ENCODE measurements at regions not wholly inside any gene's neighbourhood (a gene's known extent, or its start where the extent isn't known, plus 50 kb on each side); places are given as distances from the start of the nearest gene placed in this dataset.

DNA sequence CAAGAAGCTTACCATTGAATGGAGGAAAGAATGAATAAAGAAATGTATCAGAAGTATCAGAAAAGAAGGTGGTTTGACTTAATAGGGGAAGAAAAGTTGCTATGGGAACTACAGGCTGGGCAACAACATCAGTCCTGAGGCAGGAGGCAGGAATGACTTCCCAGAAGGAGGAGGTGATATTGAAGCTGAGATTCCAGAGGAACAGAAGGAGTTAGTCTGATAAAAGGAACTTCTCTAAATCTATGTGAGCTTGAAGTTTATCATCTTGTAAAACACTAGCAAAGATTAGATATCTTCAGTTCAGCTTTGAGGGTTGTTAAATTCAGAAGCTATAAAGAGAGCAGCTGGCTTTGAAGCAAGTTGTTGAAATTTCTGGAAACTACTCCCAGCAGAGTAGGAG, 213.3 kb upstream of the THRB start:
- no peak for DNase-seq (ENCODE audit: low spot score in 2 of 2)
- no peaks in the 10 kb centered on the region for H3K27me3 ChIP-seq
- no peaks in the 10 kb centered on the region for H3K36me3 ChIP-seq
- H3K4me1 ChIP-seq: peaks cover 0 to 21% of the 10 kb centered on the region in 2 donors
- H3K9me3 ChIP-seq: no peaks in the 10 kb centered on the region
- TF ChIP-seq, protein P1, sequence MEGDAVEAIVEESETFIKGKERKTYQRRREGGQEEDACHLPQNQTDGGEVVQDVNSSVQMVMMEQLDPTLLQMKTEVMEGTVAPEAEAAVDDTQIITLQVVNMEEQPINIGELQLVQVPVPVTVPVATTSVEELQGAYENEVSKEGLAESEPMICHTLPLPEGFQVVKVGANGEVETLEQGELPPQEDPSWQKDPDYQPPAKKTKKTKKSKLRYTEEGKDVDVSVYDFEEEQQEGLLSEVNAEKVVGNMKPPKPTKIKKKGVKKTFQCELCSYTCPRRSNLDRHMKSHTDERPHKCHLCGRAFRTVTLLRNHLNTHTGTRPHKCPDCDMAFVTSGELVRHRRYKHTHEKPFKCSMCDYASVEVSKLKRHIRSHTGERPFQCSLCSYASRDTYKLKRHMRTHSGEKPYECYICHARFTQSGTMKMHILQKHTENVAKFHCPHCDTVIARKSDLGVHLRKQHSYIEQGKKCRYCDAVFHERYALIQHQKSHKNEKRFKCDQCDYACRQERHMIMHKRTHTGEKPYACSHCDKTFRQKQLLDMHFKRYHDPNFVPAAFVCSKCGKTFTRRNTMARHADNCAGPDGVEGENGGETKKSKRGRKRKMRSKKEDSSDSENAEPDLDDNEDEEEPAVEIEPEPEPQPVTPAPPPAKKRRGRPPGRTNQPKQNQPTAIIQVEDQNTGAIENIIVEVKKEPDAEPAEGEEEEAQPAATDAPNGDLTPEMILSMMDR (IDR thresholded peaks at IDR 0.05): no peak
- intact Hi-C loops (cut with DNase I): no loop called here
- no peak overlapping the region for H3K4me3 ChIP-seq
- no peak overlapping the region for H3K27ac ChIP-seq

DNA sequence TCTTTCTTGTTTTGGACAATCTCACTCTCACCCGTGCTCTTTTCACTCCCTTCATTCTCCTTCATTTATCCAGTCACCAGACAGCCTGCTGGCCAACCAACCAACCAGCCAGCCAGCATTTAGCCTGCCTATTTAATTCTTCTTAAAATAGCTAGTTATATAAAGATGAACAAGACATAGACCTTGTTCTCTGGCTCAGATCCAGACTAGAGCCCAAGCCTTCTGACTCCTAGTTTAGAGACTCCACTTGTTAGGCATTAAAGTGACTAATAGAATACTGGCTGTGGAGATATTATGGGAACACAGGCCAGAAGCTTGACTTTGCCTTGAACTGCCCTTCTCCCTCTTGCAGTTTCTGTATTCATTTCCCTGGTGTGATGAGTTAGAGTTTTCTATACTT, 215.3 kb upstream of the THRB start:
- TF ChIP-seq, protein P1 (IDR thresholded peaks at IDR 0.05): no peak
- Histone ChIP-seq H3K4me3 (no peak overlapping the region), H3K36me3 (no peaks in the 10 kb centered on the region), H3K27ac (peak overlapping the region in 1 of 2 donors; percentile 11), H3K27me3 (no peaks in the 10 kb centered on the region), H3K9me3 (no peaks in the 10 kb centered on the region), H3K4me1 (peaks cover 5 to 27% of the 10 kb centered on the region in 2 donors)
- DNase-seq (ENCODE audit: low spot score in 2 of 2): no peak
- intact Hi-C loops (cut with DNase I): no loop called here

DNA sequence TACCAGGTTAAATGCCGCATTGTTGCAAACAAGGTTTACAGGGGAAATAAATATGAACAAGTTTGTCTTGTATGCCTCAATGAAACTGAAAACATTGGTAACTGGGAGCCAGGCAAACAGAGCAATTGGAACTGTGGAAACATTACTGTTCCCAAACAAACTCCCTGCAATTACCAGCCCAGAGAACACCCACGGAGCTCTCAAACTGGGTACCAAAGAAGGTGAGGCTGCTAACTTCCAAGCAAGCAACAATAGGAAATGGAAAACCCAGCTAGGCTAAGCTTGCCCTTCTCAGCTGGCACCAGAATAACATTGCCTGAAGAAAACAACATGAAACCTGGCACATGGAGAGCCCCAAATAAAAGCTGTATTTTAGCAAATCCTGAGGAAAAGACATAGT, 218.9 kb upstream of the THRB start:
- H3K4me3 ChIP-seq: peak overlapping the region; percentile 13 to 22
- H3K27ac ChIP-seq: peak overlapping the region; percentile 70 to 80
- H3K4me1 ChIP-seq: peaks cover 5 to 24% of the 10 kb centered on the region in 2 donors
- no peaks in the 10 kb centered on the region for H3K27me3 ChIP-seq
- no peak for DNase-seq (ENCODE audit: low spot score in 2 of 2)
- intact Hi-C loops (cut with DNase I): no loop called here
- no peaks in the 10 kb centered on the region for H3K36me3 ChIP-seq
- TF ChIP-seq, protein P1 (IDR thresholded peaks at IDR 0.05): no peak
- H3K9me3 ChIP-seq: no peaks in the 10 kb centered on the region

DNA sequence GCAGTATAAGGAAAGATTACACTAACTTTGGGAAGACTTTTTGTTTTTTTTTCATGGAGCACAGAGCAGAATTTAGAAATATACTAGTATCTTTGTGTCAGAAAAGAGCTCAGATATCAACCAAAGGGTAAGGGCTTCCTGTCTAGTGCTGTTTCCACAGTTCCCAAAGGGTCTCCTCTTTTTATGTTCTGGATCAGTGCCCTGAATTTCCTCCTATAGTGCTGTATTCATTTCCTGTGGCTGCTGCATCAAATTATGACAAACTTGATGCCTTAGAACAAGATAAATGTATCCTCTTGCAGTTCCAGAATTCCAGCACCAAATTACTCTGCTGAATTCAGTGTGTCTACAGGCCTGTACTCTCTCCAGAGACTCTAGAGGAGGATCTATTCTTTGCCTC, 219.8 kb upstream of the THRB start:
- intact Hi-C loops (cut with DNase I): no loop called here
- Histone ChIP-seq H3K27me3 (no peaks in the 10 kb centered on the region), H3K4me1 (peaks cover 5 to 24% of the 10 kb centered on the region in 2 donors), H3K4me3 (peak overlapping the region in 1 of 2 donors; percentile 2), H3K9me3 (no peaks in the 10 kb centered on the region), H3K27ac (peak overlapping the region; percentile 70 to 80), H3K36me3 (no peaks in the 10 kb centered on the region)
- TF ChIP-seq, protein P1 (IDR thresholded peaks at IDR 0.05): no peak
- no peak for DNase-seq (ENCODE audit: low spot score in 2 of 2)

DNA sequence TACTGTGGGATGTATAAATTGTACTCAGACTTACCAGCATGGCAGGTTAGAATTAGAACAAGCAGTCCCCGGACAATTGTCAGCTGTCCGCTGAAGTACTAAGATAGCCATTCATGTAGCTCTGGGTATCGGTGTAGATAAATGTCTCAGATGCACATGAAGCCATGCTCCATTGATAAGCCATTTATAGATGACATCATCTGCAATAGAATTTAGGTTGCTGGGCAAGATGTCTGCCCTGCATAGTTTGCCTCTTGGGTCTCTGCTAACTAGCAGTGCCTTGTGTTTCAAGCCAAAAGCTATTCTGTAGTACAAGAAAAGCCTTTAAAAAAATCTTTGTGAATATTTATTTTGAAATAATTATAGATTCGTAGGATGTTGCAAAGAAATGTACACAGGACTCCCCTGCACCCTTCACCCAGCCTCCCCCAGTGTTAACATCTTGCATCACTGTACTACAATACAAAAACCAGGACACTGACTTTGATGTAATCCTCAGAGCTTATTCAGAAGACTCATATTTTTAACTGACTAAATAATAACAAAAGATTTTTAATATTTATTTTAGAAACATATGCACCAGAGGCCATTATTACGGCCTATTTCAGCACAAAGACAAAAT, 220.6 kb upstream of the THRB start:
- intact Hi-C loops (cut with DNase I): no loop called here
- TF ChIP-seq, protein P1 (IDR thresholded peaks at IDR 0.05): no peak
- Histone ChIP-seq H3K4me1 (peaks cover 5 to 21% of the 10 kb centered on the region in 2 donors), H3K9me3 (no peaks in the 10 kb centered on the region), H3K27me3 (no peaks in the 10 kb centered on the region), H3K4me3 (no peak overlapping the region), H3K27ac (peak overlapping the region; percentile 70 to 80), H3K36me3 (no peaks in the 10 kb centered on the region)
- no peak for DNase-seq (ENCODE audit: low spot score in 2 of 2)

DNA sequence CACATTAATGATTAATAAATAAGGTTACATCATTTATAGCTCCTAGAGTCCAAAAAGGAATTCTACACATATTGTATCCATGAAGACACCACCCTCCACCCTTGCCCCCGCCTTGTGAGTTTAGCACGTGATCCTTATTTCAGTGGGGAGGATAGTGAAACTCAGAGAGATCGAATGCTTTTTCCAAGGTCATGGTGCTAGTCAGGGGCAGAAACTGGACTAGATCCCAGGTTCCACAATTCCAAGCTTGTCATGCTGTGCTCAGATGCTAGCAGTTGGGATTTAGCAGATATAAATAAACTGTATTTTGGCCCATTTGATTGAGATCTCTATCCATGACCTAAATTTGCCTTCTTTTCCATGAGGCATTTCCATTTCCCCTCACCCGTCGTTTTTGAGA, 227.4 kb upstream of the THRB start:
- no peaks in the 10 kb centered on the region for H3K36me3 ChIP-seq
- H3K27ac ChIP-seq: no peak overlapping the region
- intact Hi-C loops (cut with DNase I): no loop called here
- TF ChIP-seq, protein P1 (IDR thresholded peaks at IDR 0.05): no peak
- H3K4me1 ChIP-seq: no peaks in the 10 kb centered on the region
- no peaks in the 10 kb centered on the region for H3K9me3 ChIP-seq
- DNase-seq (ENCODE audit: low spot score in 2 of 2): no peak
- H3K4me3 ChIP-seq: no peak overlapping the region
- no peaks in the 10 kb centered on the region for H3K27me3 ChIP-seq

Data from ascending aorta (tissue), 2 donors.